Breast epithelium (tissue), 3 donors: ENCODE measurements at regions not wholly inside any gene's neighbourhood (a gene's known extent, or its start where the extent isn't known, plus 50 kb on each side); places are given as distances from the start of the nearest gene placed in this dataset.

Experiments
- CTCF ChIP-seq, 3 donors: fragments of 450-650 bp; IDR thresholded peaks; one replicate each; pipeline ENCODE4 v1.5.1; 2016 to 2017; ENCODE audit warnings: antibody characterized with exemption in 3 of 3, mild to moderate bottlenecking in 3 of 3, moderate library complexity in 3 of 3
- POLR2A ChIP-seq: fragments of 450-650 bp; IDR thresholded peaks from one replicate; pipeline ENCODE4 v1.6.1; 2016; ENCODE audit warnings: antibody characterized with exemption, mild to moderate bottlenecking, moderate library complexity
- POLR2AphosphoS5 ChIP-seq, 3 donors: sonication (generic); formaldehyde crosslinking; IDR thresholded peaks; one replicate each; pipeline ENCODE4 v1.6.1; 2017; ENCODE audit warnings: antibody characterized with exemption in 3 of 3

GRCh38 chr3:25130724-25131520, 297.1 kb upstream of the RARB start:
- TF ChIP-seq CTCF (IDR thresholded peaks at IDR 0.05) (no peak), POLR2A (no peak), POLR2AphosphoS5 (IDR thresholded peaks at IDR 0.05) (no peak)
